ENCODE measurements at regions not wholly inside any gene's neighbourhood (a gene's known extent, or its start where the extent isn't known, plus 50 kb on each side); places are given as distances from the start of the nearest gene placed in this dataset.

- H3F3A ChIP-seq (ENCODE audit: insufficient read depth), result no peaks in the 10 kb centered on the region
- H3K4me3 ChIP-seq, result no peak overlapping the region
- TF ChIP-seq EZH2 (IDR thresholded peaks at IDR 0.05; ENCODE audit: insufficient read depth, poor library complexity, severe bottlenecking) (no peak), EZH2phosphoT487 (IDR thresholded peaks at IDR 0.05; ENCODE audit: insufficient read depth, low read depth) (no peak)
- H3K36me3 ChIP-seq (ENCODE audit: low read depth), result no peaks in the 10 kb centered on the region
- H3K4me1 ChIP-seq (ENCODE audit: insufficient read depth), result no peaks in the 10 kb centered on the region
- WGBS, 2 experiments (ENCODE audit: low coverage in 1 of 2, low lambda C conversion rate in 2 of 2, missing lambda C conversion rate in 2 of 2), result 84 to 86% methylated on average over 2 of the region's 2 CpGs
- H2AFZ ChIP-seq, result no peak overlapping the region
- no peaks in the 10 kb centered on the region for H3K9me2 ChIP-seq (ENCODE audit: insufficient read depth)
- DNase-seq, result no peak
- no peaks in the 10 kb centered on the region for H3K9me3 ChIP-seq (ENCODE audit: low read depth)
- in situ Hi-C loops (cut with MboI), result no loop called here
- no peak overlapping the region for H3K4me2 ChIP-seq (ENCODE audit: unreplicated experiment)
- H3K27ac ChIP-seq, result no peak overlapping the region
- H3K27me3 ChIP-seq (replicated peaks; ENCODE audit: insufficient read depth), result no peaks in the 10 kb centered on the region
- no peaks in the 10 kb centered on the region for H3K79me2 ChIP-seq (ENCODE audit: insufficient read depth)
- no peak overlapping the region for H3K9ac ChIP-seq
- no peaks in the 10 kb centered on the region for H4K20me1 ChIP-seq (ENCODE audit: insufficient read depth)
These were observed 532.3 kb downstream of the PID1 start for GRCh38 chr2:228738671-228739380.

- no peak for DNase-seq
- H3K4me2 ChIP-seq (ENCODE audit: unreplicated experiment), result no peak overlapping the region
- peaks cover 15% of the 10 kb centered on the region for H3F3A ChIP-seq (ENCODE audit: insufficient read depth)
- no peak overlapping the region for H3K9ac ChIP-seq
- H3K27ac ChIP-seq, result no peak overlapping the region
- 71 to 76% methylated on average over 3 of the region's 3 CpGs for WGBS, 2 experiments (ENCODE audit: low coverage in 1 of 2, low lambda C conversion rate in 2 of 2, missing lambda C conversion rate in 2 of 2)
- TF ChIP-seq EZH2 (IDR thresholded peaks at IDR 0.05; ENCODE audit: insufficient read depth, poor library complexity, severe bottlenecking), result no peak
- no peak for TF ChIP-seq EZH2phosphoT487 (IDR thresholded peaks at IDR 0.05; ENCODE audit: insufficient read depth, low read depth)
- no peaks in the 10 kb centered on the region for H3K79me2 ChIP-seq (ENCODE audit: insufficient read depth)
- no peak overlapping the region for H3K4me3 ChIP-seq
- in situ Hi-C loops (cut with MboI), result no loop called here
- no peaks in the 10 kb centered on the region for H3K36me3 ChIP-seq (ENCODE audit: low read depth)
- H3K4me1 ChIP-seq (ENCODE audit: insufficient read depth), result peaks cover 18% of the 10 kb centered on the region
- no peaks in the 10 kb centered on the region for H3K27me3 ChIP-seq (replicated peaks; ENCODE audit: insufficient read depth)
- H3K9me3 ChIP-seq (ENCODE audit: low read depth), result no peaks in the 10 kb centered on the region
- no peak overlapping the region for H2AFZ ChIP-seq
- H3K9me2 ChIP-seq (ENCODE audit: insufficient read depth), result no peaks in the 10 kb centered on the region
- no peaks in the 10 kb centered on the region for H4K20me1 ChIP-seq (ENCODE audit: insufficient read depth)
These were observed 535.4 kb downstream of the PID1 start for GRCh38 chr2:228735697-228736096.

DNA sequence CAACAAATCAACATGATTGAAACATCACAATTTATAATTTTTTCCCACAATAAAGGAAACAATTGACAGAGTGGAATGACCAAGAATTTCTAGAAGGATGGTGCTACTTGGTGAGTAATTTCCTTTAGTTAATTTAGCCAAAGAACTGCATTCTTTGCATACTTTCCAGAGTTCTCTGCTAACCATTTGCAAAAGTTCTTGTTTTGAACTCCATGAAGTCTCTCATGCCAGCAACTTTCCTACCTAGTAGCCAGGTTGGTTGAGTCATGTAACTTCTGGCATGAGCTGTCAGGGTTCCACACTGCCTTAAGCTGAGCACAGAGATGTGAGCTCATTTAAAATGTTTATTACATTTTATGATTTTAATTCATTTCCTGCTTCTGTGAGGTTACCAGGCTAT lies 539.6 kb downstream of the PID1 start:
- H3K27me3 ChIP-seq (replicated peaks; ENCODE audit: insufficient read depth), result no peaks in the 10 kb centered on the region
- H3K9ac ChIP-seq, result no peak overlapping the region
- H3K9me2 ChIP-seq (ENCODE audit: insufficient read depth), result no peaks in the 10 kb centered on the region
- DNase-seq, result peak; percentile 84
- no peak overlapping the region for H3K27ac ChIP-seq
- no peaks in the 10 kb centered on the region for H3K79me2 ChIP-seq (ENCODE audit: insufficient read depth)
- peaks cover 26% of the 10 kb centered on the region for H3K4me1 ChIP-seq (ENCODE audit: insufficient read depth)
- peak overlapping the region; percentile 3 for H3K4me2 ChIP-seq (ENCODE audit: unreplicated experiment)
- in situ Hi-C loops (cut with MboI), result no loop called here
- peaks cover 24% of the 10 kb centered on the region for H3F3A ChIP-seq (ENCODE audit: insufficient read depth)
- TF ChIP-seq EZH2 (IDR thresholded peaks at IDR 0.05; ENCODE audit: insufficient read depth, poor library complexity, severe bottlenecking) (no peak), EZH2phosphoT487 (IDR thresholded peaks at IDR 0.05; ENCODE audit: insufficient read depth, low read depth) (no peak)
- no peak overlapping the region for H3K4me3 ChIP-seq
- no peak overlapping the region for H2AFZ ChIP-seq
- no peaks in the 10 kb centered on the region for H4K20me1 ChIP-seq (ENCODE audit: insufficient read depth)
- peaks cover 4% of the 10 kb centered on the region for H3K9me3 ChIP-seq (ENCODE audit: low read depth)
- H3K36me3 ChIP-seq (ENCODE audit: low read depth), result no peaks in the 10 kb centered on the region

GRCh38 chr2:228728961-228729360 lies 542.1 kb downstream of the PID1 start:
- Histone ChIP-seq H3F3A (ENCODE audit: insufficient read depth) (peaks cover 24% of the 10 kb centered on the region), H3K4me3 (no peak overlapping the region), H3K27ac (no peak overlapping the region), H3K9me3 (ENCODE audit: low read depth) (peaks cover 6% of the 10 kb centered on the region), H3K79me2 (ENCODE audit: insufficient read depth) (no peaks in the 10 kb centered on the region), H3K4me1 (ENCODE audit: insufficient read depth) (peaks cover 26% of the 10 kb centered on the region), H3K36me3 (ENCODE audit: low read depth) (no peaks in the 10 kb centered on the region), H3K27me3 (replicated peaks; ENCODE audit: insufficient read depth) (no peaks in the 10 kb centered on the region), H2AFZ (no peak overlapping the region), H3K9me2 (ENCODE audit: insufficient read depth) (no peaks in the 10 kb centered on the region), H4K20me1 (ENCODE audit: insufficient read depth) (no peaks in the 10 kb centered on the region), H3K9ac (no peak overlapping the region), H3K4me2 (ENCODE audit: unreplicated experiment) (no peak overlapping the region)
- TF ChIP-seq EZH2 (IDR thresholded peaks at IDR 0.05; ENCODE audit: insufficient read depth, poor library complexity, severe bottlenecking) (no peak), EZH2phosphoT487 (IDR thresholded peaks at IDR 0.05; ENCODE audit: insufficient read depth, low read depth) (no peak)
- WGBS, 2 experiments (ENCODE audit: low coverage in 1 of 2, low lambda C conversion rate in 2 of 2, missing lambda C conversion rate in 2 of 2), result 64 to 65% methylated on average over 5 of the region's 5 CpGs
- in situ Hi-C loops (cut with MboI), result no loop called here
- peak; percentile 23 for DNase-seq
